GM23338 (cell line): ENCODE measurements at regions not wholly inside any gene's neighbourhood (a gene's known extent, or its start where the extent isn't known, plus 50 kb on each side); places are given as distances from the start of the nearest gene placed in this dataset.

Source experiments
- CTCF ChIP-seq, 2 experiments: fragments of 200-600 bp in 1 of 2; sonication (generic) in 1 of 2; conservative IDR thresholded peaks; 2 replicates each; pipeline versions ENCODE4 v1.5.1 to v1.6.1; 2016 to 2017; ENCODE audit warnings: antibody characterized with exemption in 2 of 2, low read depth in 2 of 2, mild to moderate bottlenecking in 2 of 2, moderate library complexity in 1 of 2
- POLR2AphosphoS5 ChIP-seq: IDR thresholded peaks from 2 replicates; pipeline ENCODE4 v1.6.1; 2016; ENCODE audit warnings: antibody characterized with exemption, low read depth
- STAT1 ChIP-seq: IDR thresholded peaks from one replicate; pipeline ENCODE4 v1.6.1; 2016; ENCODE audit warnings: antibody characterized with exemption; ENCODE audit not compliant: unreplicated experiment
- ZNF114 ChIP-seq: fragments of 250-450 bp; sonication (Bioruptor Pico); IDR thresholded peaks from 2 replicates; pipeline ENCODE4 v1.5.0; 2020; ENCODE audit warnings: mild to moderate bottlenecking, moderate library complexity

GRCh38 chr10:90992462-90992861 lies 71.6 kb upstream of the ANKRD1 start:
- TF ChIP-seq CTCF (conservative IDR thresholded peaks at IDR 0.05; ENCODE audit: low read depth in 2 of 2) (no peak), POLR2AphosphoS5 (no peak), STAT1 (no peak), ZNF114 (CRISPR knock-in tag) (no peak)
